Small intestine (tissue), 7 donors: ENCODE measurements at regions not wholly inside any gene's neighbourhood (a gene's known extent, or its start where the extent isn't known, plus 50 kb on each side); places are given as distances from the start of the nearest gene placed in this dataset.
A peak's percentile ranks its signal among the peaks of the same experiment; 100 is the strongest.

Source experiments
- DNase-seq, 2 donors: peaks; one replicate each; pipeline versions ENCODE4 v3.0.0 to v3.0.0-alpha.2; 2013
- FAIRE-seq: peaks from 2 replicates; lab custom pipeline; 2012; peaks lifted over from hg19 to GRCh38; lab: Jason Lieb, UNC
- H3K27ac ChIP-seq, 3 donors: one replicate each; pipeline ENCODE4 v1.5.1; 2013; ENCODE audit warnings: low read length in 2 of 3, mild to moderate bottlenecking in 2 of 3, control low read depth in 1 of 3, inconsistent platforms in 1 of 3, low read depth in 1 of 3, moderate library complexity in 1 of 3
- H3K27me3 ChIP-seq, 3 donors: one replicate each; pipeline ENCODE4 v1.6.1; 2013; ENCODE audit warnings: low read length in 3 of 3, inconsistent platforms in 1 of 3; ENCODE audit not compliant: control insufficient read depth in 3 of 3, insufficient read depth in 3 of 3
- H3K36me3 ChIP-seq, 3 donors: one replicate each; pipeline ENCODE4 v1.6.1; 2013; ENCODE audit warnings: low read length in 3 of 3, inconsistent platforms in 1 of 3, low read depth in 1 of 3, mild to moderate bottlenecking in 1 of 3, moderate library complexity in 1 of 3; ENCODE audit not compliant: control insufficient read depth in 3 of 3, insufficient read depth in 2 of 3
- H3K4me1 ChIP-seq, 3 donors: one replicate each; pipeline ENCODE4 v1.6.1; 2013; ENCODE audit warnings: low read length in 2 of 3, inconsistent platforms in 1 of 3, low read depth in 1 of 3, mild to moderate bottlenecking in 1 of 3, moderate library complexity in 1 of 3; ENCODE audit not compliant: control insufficient read depth in 3 of 3, insufficient read depth in 2 of 3
- H3K4me3 ChIP-seq, 3 donors: one replicate each; pipeline ENCODE4 v1.5.1; 2013; ENCODE audit warnings: low read length in 3 of 3, control low read depth in 1 of 3, inconsistent platforms in 1 of 3, low read depth in 1 of 3, mild to moderate bottlenecking in 1 of 3, moderate library complexity in 1 of 3
- H3K9me3 ChIP-seq, 2 donors: one replicate each; pipeline ENCODE4 v1.6.1; 2013; ENCODE audit warnings: low read depth in 1 of 2, low read length in 1 of 2; ENCODE audit not compliant: control insufficient read depth in 2 of 2, insufficient read depth in 1 of 2
- WGBS, 3 donors: extraction: QIAGEN DNeasy Blood & Tissue Kit; methylation state at CpG; one replicate each; pipeline ENCODE4 v1.1.7; 2013; 5-methylcytosine and 5-hydroxymethylcytosine counted together
- donor health status: healthy with polysubstance abuse.
- donor health status: control.
- donor health status: control.
- donor health status: Bipolar disorder and iron deficiency.
- donor health status: healthy.

GRCh38 chr10:52883996-52884871 is 111.7 kb upstream of the MBL2 start:
- Histone ChIP-seq H3K27me3 (no peaks in the 10 kb centered on the region), H3K27ac (no peak overlapping the region), H3K36me3 (no peaks in the 10 kb centered on the region), H3K4me1 (no peaks in the 10 kb centered on the region), H3K9me3 (no peaks in the 10 kb centered on the region), H3K4me3 (no peak overlapping the region)
- peak; percentile 71 to 81 for DNase-seq
- FAIRE-seq: no peak
- WGBS, 3 donors: 30 to 34% (median 30%) methylated on average over 33 of the region's 33 CpGs

GRCh38 chr10:52879091-52879807 is 106.7 kb upstream of the MBL2 start:
- Histone ChIP-seq H3K27ac (no peak overlapping the region), H3K27me3 (no peaks in the 10 kb centered on the region), H3K36me3 (no peaks in the 10 kb centered on the region), H3K4me1 (peaks cover 0 to 15% (median 0%) of the 10 kb centered on the region in 3 donors), H3K9me3 (no peaks in the 10 kb centered on the region), H3K4me3 (no peak overlapping the region)
- DNase-seq (no peak), FAIRE-seq (no peak)
- 71 to 75% (median 72%) methylated on average over 2 of the region's 2 CpGs for whole genome bisulfite sequencing, 3 donors

DNA sequence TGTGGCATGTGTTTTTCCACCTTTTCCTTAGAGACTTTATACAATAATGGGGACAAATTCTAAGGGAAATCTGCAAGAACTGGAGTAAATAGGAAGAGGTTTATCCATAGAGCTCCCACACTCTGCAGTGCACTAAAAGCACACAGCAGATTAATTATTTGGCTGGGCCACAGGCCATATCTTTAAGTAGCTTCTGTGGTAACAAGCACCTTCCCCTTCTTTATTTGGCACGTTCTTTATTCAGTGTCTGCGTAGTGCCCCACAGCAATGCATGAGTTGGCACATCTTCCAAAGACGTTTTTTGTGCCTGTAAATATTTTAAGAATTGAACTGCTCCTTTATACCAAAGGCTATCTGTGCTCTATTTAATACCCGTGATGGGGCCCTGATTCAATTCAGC is 104.9 kb upstream of the MBL2 start:
- H3K4me1 ChIP-seq: peaks cover 0 to 17% (median 0%) of the 10 kb centered on the region in 3 donors
- WGBS, 3 donors: 59 to 79% (median 73%) methylated on average over 4 of the region's 4 CpGs
- no peaks in the 10 kb centered on the region for H3K27me3 ChIP-seq
- FAIRE-seq (no peak), DNase-seq (no peak)
- H3K27ac ChIP-seq: no peak overlapping the region
- H3K36me3 ChIP-seq: no peaks in the 10 kb centered on the region
- H3K9me3 ChIP-seq: no peaks in the 10 kb centered on the region
- H3K4me3 ChIP-seq: no peak overlapping the region

DNA sequence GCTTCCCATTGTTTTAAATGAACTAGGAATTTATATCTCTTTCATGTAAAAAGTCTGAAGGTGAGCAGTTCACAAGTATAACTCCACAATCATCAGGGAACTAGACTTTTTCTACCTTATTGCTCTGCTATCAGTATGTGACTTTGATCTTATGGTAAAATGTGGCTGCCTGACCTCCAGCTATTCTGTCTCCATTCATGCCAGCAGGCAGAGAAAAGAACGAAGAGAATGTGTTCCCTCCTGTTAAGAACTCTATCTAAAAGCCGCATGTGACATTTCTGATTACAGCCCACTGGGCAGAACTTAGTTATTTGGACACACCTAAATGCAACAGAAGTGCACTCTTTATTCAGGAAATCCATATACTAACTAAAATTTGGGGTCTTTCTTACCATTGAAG is 102.8 kb upstream of the MBL2 start:
- Histone ChIP-seq H3K4me3 (no peak overlapping the region), H3K36me3 (no peaks in the 10 kb centered on the region), H3K27ac (peak overlapping the region in 1 of 3 donors; percentile 38), H3K9me3 (peaks cover 0 to 6% of the 10 kb centered on the region in 2 donors), H3K4me1 (peaks cover 0 to 28% (median 0%) of the 10 kb centered on the region in 3 donors), H3K27me3 (no peaks in the 10 kb centered on the region)
- DNase-seq (peak; percentile 55 to 63), FAIRE-seq (no peak)
- WGBS, 3 donors: 15 to 62% (median 40%) methylated on average over 2 of the region's 2 CpGs

DNA sequence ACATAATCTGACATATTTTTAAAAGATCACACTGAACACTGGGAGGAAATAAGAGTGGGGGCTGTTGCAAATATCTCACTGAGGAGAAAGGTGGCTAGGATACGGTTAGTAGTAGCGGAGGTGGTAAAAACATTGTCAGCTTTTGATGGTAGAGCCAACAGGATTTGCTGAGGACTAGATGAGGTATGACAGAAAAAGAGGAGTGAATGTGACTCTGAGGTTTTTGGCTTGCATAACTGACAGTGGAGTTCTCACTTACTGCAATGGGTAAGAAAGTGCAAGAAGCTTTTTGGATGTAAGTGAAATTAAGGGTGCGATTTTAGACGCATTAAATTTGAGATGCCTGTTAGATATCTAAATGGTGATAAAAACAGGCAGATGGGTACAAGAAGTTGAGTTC is 102.0 kb upstream of the MBL2 start:
- H3K36me3 ChIP-seq: no peaks in the 10 kb centered on the region
- no peak for DNase-seq
- H3K27ac ChIP-seq: peak overlapping the region in 1 of 3 donors; percentile 38
- H3K4me3 ChIP-seq: no peak overlapping the region
- no peaks in the 10 kb centered on the region for H3K27me3 ChIP-seq
- FAIRE-seq: no peak
- peaks cover 0 to 6% of the 10 kb centered on the region in 2 donors for H3K9me3 ChIP-seq
- WGBS, 3 donors: 77 to 97% (median 96%) methylated on average over 4 of the region's 4 CpGs
- peaks cover 0 to 28% (median 0%) of the 10 kb centered on the region in 3 donors for H3K4me1 ChIP-seq

- Histone ChIP-seq H3K4me1 (peaks cover 0 to 27% (median 0%) of the 10 kb centered on the region in 3 donors), H3K27ac (no peak overlapping the region), H3K4me3 (no peak overlapping the region), H3K36me3 (no peaks in the 10 kb centered on the region), H3K9me3 (peaks cover 0 to 24% of the 10 kb centered on the region in 2 donors), H3K27me3 (no peaks in the 10 kb centered on the region)
- 66 to 79% (median 78%) methylated on average over 24 of the region's 24 CpGs for WGBS, 3 donors
- DNase-seq (no peak), FAIRE-seq (no peak)
Measured at GRCh38 chr10:52871191-52871843, 98.7 kb upstream of the MBL2 start.

DNA sequence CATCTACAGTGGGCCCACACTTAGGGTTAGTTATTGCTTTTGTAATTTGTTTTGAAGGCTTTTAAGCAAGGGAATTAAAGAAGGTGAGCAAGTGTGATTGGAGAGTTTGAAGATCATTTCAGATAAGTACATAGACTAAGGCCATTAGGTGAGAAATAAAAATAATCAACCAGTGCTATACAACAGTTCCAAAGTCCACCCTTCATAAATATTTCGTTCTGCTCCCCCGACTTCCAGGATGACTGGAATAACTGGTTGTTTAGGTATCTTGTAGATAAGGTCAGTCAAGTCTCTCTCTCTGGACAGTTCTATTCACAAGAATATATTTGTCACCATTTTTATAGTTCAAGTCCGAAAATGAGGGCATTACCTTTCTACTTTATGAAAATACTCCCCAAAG is 98.0 kb upstream of the MBL2 start:
- FAIRE-seq (no peak), DNase-seq (peak; percentile 85 to 90)
- no peak overlapping the region for H3K27ac ChIP-seq
- H3K4me1 ChIP-seq: peaks cover 0 to 20% (median 0%) of the 10 kb centered on the region in 3 donors
- WGBS, 3 donors: 14 to 60% (median 28%) methylated on average over 3 of the region's 3 CpGs
- no peaks in the 10 kb centered on the region for H3K27me3 ChIP-seq
- H3K36me3 ChIP-seq: no peaks in the 10 kb centered on the region
- H3K9me3 ChIP-seq: peaks cover 0 to 24% of the 10 kb centered on the region in 2 donors
- H3K4me3 ChIP-seq: no peak overlapping the region

- Histone ChIP-seq H3K4me1 (peaks cover 0 to 21% (median 0%) of the 10 kb centered on the region in 3 donors), H3K27me3 (no peaks in the 10 kb centered on the region), H3K9me3 (peaks cover 0 to 29% of the 10 kb centered on the region in 2 donors), H3K4me3 (no peak overlapping the region), H3K36me3 (peaks cover 0 to under 1% (median 0%) of the 10 kb centered on the region in 3 donors), H3K27ac (no peak overlapping the region)
- FAIRE-seq: no peak
- no peak for DNase-seq
- 86 to 93% (median 89%) methylated on average over 2 of the region's 2 CpGs for whole genome bisulfite sequencing, 3 donors
Measured at GRCh38 chr10:52869864-52870263, 97.3 kb upstream of the MBL2 start.
